ENCODE measurements at regions not wholly inside any gene's neighbourhood (a gene's known extent, or its start where the extent isn't known, plus 50 kb on each side); places are given as distances from the start of the nearest gene placed in this dataset.
"Not testable (repeated sequence)": the region's sequence is repeated elsewhere in the genome, so short reads cannot be mapped to it uniquely, and the experiment has no call there.

- TF ChIP-seq, protein P1, sequence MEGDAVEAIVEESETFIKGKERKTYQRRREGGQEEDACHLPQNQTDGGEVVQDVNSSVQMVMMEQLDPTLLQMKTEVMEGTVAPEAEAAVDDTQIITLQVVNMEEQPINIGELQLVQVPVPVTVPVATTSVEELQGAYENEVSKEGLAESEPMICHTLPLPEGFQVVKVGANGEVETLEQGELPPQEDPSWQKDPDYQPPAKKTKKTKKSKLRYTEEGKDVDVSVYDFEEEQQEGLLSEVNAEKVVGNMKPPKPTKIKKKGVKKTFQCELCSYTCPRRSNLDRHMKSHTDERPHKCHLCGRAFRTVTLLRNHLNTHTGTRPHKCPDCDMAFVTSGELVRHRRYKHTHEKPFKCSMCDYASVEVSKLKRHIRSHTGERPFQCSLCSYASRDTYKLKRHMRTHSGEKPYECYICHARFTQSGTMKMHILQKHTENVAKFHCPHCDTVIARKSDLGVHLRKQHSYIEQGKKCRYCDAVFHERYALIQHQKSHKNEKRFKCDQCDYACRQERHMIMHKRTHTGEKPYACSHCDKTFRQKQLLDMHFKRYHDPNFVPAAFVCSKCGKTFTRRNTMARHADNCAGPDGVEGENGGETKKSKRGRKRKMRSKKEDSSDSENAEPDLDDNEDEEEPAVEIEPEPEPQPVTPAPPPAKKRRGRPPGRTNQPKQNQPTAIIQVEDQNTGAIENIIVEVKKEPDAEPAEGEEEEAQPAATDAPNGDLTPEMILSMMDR (IDR thresholded peaks at IDR 0.05): not testable (repeated sequence)
- not testable (repeated sequence) for TF ChIP-seq POLR2A (IDR thresholded peaks at IDR 0.05)
Measured at GRCh38 chr5:152102908-152103307, 178.3 kb upstream of the GLRA1 start.

Data from thyroid gland (tissue), 4 donors.